GM21360 (cell line): ENCODE measurements at regions not wholly inside any gene's neighbourhood (a gene's known extent, or its start where the extent isn't known, plus 50 kb on each side); places are given as distances from the start of the nearest gene placed in this dataset.
"Not testable (repeated sequence)": the region's sequence is repeated elsewhere in the genome, so short reads cannot be mapped to it uniquely, and the experiment has no call there.

Experiments used
- ATAC-seq: cut with Tn5 transposase; IDR thresholded peaks from one replicate; pipeline ENCODE4 v1.9.1; 2021; ENCODE audit warnings: mild to moderate bottlenecking, moderate library complexity; ENCODE audit not compliant: unreplicated experiment

GRCh38 chr15:66959875-66960274 is 105.5 kb upstream of the SMAD3 start:
- no peak for ATAC-seq

GRCh38 chr15:66960519-66960918 is 104.9 kb upstream of the SMAD3 start:
- ATAC-seq: no peak

- ATAC-seq: no peak
These were observed 104.0 kb upstream of the SMAD3 start for GRCh38 chr15:66961407-66961884.

- ATAC-seq: no peak
These were observed 103.5 kb upstream of the SMAD3 start for GRCh38 chr15:66961901-66962300.

- no peak for ATAC-seq
These were observed 102.9 kb upstream of the SMAD3 start for GRCh38 chr15:66962522-66962921.

- ATAC-seq: no peak
These were observed 102.3 kb upstream of the SMAD3 start for GRCh38 chr15:66963084-66963483.

GRCh38 chr15:66963710-66964109 is 101.7 kb upstream of the SMAD3 start:
- ATAC-seq: no peak

- no peak for ATAC-seq
These were observed 101.2 kb upstream of the SMAD3 start for GRCh38 chr15:66964111-66964738.

- ATAC-seq: no peak
These were observed 100.6 kb upstream of the SMAD3 start for GRCh38 chr15:66964791-66965190.

GRCh38 chr15:66965201-66965900 is 100.1 kb upstream of the SMAD3 start:
- no peak for ATAC-seq

- no peak for ATAC-seq
These were observed 99.1 kb upstream of the SMAD3 start for GRCh38 chr15:66966256-66966655.

- no peak for ATAC-seq
These were observed 96.4 kb upstream of the SMAD3 start for GRCh38 chr15:66968806-66969596.

- not testable (repeated sequence) for ATAC-seq
These were observed 91.3 kb upstream of the SMAD3 start for GRCh38 chr15:66974131-66974530.

- not testable (repeated sequence) for ATAC-seq
These were observed 89.2 kb upstream of the SMAD3 start for GRCh38 chr15:66976106-66976640.

GRCh38 chr15:66980326-66980725 is 85.1 kb upstream of the SMAD3 start:
- not testable (repeated sequence) for ATAC-seq

- ATAC-seq: no peak
These were observed 83.6 kb upstream of the SMAD3 start for GRCh38 chr15:66981771-66982170.

GRCh38 chr15:66982250-66982649 is 83.2 kb upstream of the SMAD3 start:
- ATAC-seq: no peak

GRCh38 chr15:66982816-66983215 is 82.6 kb upstream of the SMAD3 start:
- ATAC-seq: no peak

- ATAC-seq: no peak
These were observed 79.7 kb upstream of the SMAD3 start for GRCh38 chr15:66985653-66986052.

GRCh38 chr15:66986951-66987350 is 78.5 kb upstream of the SMAD3 start:
- ATAC-seq: no peak

- no peak for ATAC-seq
These were observed 72.3 kb upstream of the SMAD3 start for GRCh38 chr15:66993090-66993489.
